ENCODE measurements at regions not wholly inside any gene's neighbourhood (a gene's known extent, or its start where the extent isn't known, plus 50 kb on each side); places are given as distances from the start of the nearest gene placed in this dataset.

DNA sequence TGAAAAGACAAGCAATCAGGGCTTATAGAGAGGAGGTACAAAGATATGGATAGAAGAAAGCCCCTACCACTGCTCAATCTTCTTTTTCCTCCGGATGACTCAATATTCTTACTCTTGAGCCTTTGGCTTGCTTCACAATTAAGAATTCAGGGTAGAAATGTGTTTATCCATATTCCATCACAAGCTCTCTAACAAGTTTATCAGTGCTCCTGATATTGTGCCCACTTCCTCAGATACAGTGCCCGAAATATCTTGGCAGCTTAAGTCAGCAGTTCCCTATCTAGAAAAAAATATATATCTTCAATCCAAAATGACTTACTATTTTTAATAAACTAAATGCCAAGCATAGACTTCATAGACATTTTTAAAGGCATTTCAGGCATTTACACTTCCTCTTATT is 255.1 kb upstream of the FAT3 start:
- TF ChIP-seq, protein P1, sequence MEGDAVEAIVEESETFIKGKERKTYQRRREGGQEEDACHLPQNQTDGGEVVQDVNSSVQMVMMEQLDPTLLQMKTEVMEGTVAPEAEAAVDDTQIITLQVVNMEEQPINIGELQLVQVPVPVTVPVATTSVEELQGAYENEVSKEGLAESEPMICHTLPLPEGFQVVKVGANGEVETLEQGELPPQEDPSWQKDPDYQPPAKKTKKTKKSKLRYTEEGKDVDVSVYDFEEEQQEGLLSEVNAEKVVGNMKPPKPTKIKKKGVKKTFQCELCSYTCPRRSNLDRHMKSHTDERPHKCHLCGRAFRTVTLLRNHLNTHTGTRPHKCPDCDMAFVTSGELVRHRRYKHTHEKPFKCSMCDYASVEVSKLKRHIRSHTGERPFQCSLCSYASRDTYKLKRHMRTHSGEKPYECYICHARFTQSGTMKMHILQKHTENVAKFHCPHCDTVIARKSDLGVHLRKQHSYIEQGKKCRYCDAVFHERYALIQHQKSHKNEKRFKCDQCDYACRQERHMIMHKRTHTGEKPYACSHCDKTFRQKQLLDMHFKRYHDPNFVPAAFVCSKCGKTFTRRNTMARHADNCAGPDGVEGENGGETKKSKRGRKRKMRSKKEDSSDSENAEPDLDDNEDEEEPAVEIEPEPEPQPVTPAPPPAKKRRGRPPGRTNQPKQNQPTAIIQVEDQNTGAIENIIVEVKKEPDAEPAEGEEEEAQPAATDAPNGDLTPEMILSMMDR (IDR thresholded peaks at IDR 0.05) = no peak
- TF ChIP-seq EP300 (IDR thresholded peaks at IDR 0.05) = no peak
- TF ChIP-seq POLR2A (IDR thresholded peaks at IDR 0.05) = no peak

All from ovary (tissue), 3 donors.